Panc1 (cell line): ENCODE measurements at regions not wholly inside any gene's neighbourhood (a gene's known extent, or its start where the extent isn't known, plus 50 kb on each side); places are given as distances from the start of the nearest gene placed in this dataset.

Experiments used
- TF ChIP-seq, protein P1 (sequence below): fragments of 450-650 bp; IDR thresholded peaks from 2 replicates; pipeline ENCODE4 v1.5.1; 2017; ENCODE audit warnings: mild to moderate bottlenecking
- TF ChIP-seq, protein P2 (sequence below), 2 experiments: IDR thresholded peaks; 2 replicates each; pipeline ENCODE4 v1.6.1; 2011 to 2012; ENCODE audit warnings: low read depth in 2 of 2, control low read depth in 1 of 2, low read length in 1 of 2, mild to moderate bottlenecking in 1 of 2, moderate library complexity in 1 of 2; ENCODE audit not compliant: insufficient read depth in 1 of 2

DNA sequence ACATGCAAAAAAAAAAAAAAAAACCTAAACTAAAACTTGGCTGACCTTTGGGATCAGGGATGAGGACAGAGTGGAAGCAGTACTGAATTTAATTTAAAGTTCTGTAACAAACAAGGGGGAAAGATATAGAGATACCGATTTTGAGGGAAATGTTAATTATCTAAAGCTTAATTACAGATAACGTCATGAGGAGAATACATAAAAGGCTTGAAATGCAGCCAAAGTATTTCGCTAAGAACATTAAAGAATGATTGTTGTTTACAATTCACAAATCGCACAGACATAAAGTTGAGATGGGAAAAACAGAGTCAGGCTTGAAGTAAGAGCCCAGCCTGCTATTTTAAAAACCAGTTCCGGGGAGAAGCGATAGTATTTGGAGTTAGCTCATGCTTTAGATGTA is 208.0 kb upstream of the SASH1 start:
- TF ChIP-seq, protein P1, sequence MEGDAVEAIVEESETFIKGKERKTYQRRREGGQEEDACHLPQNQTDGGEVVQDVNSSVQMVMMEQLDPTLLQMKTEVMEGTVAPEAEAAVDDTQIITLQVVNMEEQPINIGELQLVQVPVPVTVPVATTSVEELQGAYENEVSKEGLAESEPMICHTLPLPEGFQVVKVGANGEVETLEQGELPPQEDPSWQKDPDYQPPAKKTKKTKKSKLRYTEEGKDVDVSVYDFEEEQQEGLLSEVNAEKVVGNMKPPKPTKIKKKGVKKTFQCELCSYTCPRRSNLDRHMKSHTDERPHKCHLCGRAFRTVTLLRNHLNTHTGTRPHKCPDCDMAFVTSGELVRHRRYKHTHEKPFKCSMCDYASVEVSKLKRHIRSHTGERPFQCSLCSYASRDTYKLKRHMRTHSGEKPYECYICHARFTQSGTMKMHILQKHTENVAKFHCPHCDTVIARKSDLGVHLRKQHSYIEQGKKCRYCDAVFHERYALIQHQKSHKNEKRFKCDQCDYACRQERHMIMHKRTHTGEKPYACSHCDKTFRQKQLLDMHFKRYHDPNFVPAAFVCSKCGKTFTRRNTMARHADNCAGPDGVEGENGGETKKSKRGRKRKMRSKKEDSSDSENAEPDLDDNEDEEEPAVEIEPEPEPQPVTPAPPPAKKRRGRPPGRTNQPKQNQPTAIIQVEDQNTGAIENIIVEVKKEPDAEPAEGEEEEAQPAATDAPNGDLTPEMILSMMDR: no peak
- TF ChIP-seq, protein P2, sequence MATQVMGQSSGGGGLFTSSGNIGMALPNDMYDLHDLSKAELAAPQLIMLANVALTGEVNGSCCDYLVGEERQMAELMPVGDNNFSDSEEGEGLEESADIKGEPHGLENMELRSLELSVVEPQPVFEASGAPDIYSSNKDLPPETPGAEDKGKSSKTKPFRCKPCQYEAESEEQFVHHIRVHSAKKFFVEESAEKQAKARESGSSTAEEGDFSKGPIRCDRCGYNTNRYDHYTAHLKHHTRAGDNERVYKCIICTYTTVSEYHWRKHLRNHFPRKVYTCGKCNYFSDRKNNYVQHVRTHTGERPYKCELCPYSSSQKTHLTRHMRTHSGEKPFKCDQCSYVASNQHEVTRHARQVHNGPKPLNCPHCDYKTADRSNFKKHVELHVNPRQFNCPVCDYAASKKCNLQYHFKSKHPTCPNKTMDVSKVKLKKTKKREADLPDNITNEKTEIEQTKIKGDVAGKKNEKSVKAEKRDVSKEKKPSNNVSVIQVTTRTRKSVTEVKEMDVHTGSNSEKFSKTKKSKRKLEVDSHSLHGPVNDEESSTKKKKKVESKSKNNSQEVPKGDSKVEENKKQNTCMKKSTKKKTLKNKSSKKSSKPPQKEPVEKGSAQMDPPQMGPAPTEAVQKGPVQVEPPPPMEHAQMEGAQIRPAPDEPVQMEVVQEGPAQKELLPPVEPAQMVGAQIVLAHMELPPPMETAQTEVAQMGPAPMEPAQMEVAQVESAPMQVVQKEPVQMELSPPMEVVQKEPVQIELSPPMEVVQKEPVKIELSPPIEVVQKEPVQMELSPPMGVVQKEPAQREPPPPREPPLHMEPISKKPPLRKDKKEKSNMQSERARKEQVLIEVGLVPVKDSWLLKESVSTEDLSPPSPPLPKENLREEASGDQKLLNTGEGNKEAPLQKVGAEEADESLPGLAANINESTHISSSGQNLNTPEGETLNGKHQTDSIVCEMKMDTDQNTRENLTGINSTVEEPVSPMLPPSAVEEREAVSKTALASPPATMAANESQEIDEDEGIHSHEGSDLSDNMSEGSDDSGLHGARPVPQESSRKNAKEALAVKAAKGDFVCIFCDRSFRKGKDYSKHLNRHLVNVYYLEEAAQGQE (IDR thresholded peaks at IDR 0.05; ENCODE audit: insufficient read depth in 1 of 2, low read depth in 2 of 2, low read length in 1 of 2): no peak
